RKO (cell line): ENCODE measurements at regions not wholly inside any gene's neighbourhood (a gene's known extent, or its start where the extent isn't known, plus 50 kb on each side); places are given as distances from the start of the nearest gene placed in this dataset.

Experiments
- DNase-seq: peaks from one replicate; pipeline ENCODE4 v3.0.0-alpha.2; 2016; ENCODE audit warnings: low spot score

DNA sequence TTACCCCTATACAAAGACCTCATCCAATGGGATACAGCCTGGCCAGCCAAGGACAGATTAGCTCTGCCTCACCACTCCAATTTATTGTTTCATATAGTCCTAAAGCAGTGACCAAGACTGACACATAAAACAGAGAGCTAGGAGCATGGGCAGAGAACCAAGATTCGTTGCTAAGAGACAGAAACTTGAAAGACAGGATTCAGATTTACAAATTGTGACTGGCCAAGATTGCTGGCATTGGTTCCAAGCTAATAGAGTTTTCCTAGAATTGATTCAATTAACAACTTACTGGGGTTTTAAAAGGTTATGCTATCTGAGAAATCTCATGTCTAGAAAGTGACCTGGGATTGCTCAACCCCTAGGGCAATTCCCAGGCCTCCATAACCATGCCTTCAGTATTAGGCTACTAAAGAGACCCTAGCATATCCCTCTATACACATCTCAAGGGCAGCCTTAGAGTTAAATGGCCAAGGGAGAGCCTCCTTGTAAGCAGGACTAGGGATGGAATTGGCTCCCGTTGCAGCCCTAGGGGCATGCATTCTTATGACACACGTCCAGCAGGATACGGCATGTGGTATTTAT, 75.6 kb downstream of the ICOS start:
- DNase-seq = peak; percentile 18

DNA sequence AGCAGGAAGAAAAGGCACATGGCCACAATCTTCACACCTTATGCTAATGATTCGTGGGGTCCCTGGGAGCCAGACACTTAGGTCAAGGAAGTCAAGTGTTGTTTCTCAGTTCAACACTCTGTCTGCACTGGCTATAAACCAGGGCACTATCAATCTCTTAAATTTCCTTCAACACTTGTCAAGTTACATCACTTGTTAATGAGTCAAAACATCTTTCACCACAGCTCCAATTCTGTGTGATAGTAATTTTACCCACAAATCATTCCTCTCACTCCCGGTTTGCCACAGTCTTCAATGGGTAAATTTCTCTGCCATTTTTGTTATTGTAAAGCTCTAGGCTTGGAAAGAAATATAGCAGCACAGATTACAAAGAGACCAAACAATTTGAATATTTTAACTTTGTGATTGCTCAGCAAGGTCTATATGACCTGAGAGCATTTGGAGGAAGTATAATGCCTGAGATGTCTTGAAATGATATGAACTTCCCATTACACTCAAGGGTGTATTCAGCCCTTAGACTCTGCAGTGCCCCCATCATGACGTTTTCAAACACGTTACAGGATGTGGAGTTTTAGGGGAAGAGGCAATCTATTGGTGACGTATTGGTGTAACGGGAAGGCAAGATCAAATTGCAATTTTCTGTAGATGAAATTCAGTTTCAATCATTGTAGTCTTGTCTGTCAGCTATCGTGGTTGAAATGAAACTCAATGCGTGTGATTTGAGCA, 78.7 kb downstream of the ICOS start:
- DNase-seq = no peak

DNA sequence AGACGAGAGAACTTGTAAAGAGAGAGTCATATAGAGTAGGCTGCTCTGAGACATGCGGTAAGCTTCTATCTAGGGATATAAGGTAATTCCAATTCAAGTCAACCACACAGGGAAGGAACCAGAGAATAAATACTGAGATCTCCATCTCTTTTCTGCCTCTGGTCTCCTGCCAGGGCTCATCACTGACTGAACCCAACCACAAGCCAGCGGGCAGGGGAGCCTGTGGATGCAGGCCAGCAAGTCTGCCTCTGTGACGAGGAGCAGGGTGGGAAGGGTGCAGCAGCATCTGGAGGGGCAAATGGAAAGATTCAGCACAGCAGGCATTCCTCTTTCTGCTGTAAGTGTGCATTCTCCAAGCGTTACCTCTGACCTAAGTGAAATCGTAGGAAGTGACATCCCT, 82.2 kb downstream of the ICOS start:
- no peak for DNase-seq

DNA sequence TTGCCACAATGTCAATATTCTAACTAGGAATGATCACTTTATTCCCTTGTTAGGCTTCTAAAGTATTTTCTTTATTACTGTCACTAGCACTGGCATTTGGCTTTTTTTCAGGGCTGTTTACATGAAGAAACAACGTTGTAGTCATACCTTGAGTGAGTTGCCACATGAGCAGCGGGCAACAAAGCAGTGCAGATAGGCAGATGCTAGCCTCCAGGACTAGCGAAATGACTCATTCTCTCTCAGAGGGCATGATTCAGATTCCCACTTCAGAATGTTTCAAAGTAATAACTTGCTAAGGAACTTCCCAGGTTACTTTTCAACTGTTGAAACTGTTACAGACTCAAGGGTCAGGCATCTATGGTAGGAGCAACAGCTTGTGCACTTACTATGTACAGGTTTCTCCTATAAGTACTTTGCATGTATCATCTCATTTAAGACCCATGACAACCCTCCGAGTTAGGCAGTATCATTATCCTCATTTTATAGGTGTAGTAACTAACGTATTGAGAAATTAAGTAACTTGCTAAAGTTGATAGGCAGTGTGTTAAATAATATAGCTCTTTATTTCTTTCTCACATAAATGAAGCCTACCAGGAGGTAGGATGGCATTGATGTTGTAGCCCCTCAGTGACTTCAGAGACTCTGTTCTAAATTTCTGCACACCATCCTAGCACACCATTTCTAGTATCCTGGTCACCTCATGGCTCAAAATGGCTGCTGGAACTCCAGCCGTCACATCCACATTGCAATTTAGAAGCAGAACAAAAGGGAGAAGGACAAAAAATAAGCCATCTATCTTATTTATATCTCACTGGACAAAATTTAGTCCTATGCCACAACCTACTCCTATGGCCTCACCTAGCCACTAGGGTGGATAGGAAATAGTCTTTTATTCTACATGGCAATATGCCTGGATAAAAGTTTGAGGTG, 83.3 kb downstream of the ICOS start:
- DNase-seq = peak; percentile 70

DNA sequence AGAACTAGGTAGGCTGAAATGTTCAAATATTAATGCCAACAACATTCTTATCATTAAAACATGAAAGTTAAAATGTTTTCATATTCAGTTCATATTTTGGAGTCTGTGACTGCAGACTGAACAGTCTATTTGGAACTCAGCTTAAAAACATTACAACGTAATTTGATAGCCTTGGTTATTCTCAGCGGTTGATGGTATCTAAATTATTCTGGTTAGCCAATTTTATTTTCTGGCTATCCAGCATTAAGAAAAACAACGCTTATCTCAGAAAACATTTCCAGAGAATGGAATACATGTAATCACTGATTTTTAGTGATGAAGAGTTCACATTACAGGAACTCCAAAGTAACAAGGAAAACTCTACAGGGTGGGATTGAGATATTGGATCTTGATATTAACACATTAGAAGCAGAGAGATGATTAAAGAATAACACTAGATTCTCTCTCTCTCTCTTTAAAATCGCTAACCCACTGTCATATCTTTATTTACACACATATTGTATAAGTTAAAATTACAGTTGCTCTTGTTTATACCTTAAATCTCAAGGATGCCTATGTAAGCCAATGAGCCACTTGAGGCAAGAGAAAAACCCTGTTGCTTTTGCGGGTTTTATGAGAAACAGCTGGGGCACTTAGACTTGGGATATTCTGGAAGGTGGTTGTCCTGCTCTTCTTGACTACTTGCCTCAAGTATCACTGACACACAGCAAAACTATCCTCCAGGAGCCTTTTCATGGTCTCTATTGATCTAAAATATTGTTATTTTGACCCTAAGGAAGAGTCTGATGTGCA, 84.9 kb downstream of the ICOS start:
- DNase-seq = no peak

DNA sequence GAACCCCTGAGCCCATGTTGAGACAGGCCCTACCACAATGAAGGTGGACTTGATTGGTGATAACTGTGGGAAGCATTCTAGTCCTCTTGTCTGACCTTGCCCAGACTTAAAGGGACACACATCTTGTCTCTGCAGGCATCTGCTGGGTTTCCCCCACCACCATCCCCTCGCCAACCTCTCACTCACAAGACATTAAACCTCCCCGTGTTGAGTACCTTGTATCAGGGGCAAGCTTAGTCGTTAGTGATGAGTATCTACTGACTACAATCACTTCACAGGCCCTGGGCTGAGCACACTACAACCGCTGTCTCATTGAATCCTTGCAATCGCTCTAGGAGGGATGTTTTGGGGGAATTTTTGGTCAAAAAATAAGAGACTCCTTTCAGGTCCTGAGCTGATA, 86.0 kb downstream of the ICOS start:
- no peak for DNase-seq

DNA sequence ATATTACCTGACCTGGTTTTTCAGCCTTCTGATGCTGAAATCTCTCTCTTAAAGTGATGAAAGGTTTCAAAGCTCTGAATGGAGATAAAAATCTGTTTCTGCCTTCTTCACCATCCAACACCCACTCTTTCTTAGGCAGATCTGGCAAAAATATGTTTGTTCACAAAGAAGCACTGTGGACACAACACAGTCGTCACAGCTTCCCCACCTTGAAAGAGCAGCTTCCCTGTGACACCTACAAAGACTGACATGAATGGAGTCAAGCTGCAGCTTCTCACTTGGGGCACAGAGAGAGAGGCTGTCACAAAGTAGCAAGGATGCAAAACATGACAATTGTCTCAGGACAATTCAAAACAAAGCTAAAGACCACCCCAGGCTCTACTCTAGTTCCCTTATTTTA, 86.5 kb downstream of the ICOS start:
- no peak for DNase-seq

DNA sequence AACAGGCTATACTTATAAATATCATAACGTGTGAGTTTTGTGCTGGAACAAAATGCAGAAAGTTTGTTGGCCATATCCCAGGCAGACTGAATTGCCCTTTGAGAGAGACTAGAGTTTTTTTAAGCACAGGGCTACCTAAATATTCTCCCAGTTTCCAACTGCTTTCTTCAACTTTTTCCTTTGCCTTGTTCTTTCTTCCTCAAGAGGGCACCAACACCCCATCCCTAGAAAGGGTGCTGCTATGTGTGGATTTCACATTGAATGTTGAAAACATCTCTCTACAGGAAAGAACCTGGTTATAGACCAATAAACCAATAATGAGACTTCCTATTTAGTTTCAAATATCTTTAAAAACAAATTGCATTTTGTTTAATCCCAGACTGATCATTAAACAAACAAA, 87.9 kb downstream of the ICOS start:
- peak; percentile 56 for DNase-seq

DNA sequence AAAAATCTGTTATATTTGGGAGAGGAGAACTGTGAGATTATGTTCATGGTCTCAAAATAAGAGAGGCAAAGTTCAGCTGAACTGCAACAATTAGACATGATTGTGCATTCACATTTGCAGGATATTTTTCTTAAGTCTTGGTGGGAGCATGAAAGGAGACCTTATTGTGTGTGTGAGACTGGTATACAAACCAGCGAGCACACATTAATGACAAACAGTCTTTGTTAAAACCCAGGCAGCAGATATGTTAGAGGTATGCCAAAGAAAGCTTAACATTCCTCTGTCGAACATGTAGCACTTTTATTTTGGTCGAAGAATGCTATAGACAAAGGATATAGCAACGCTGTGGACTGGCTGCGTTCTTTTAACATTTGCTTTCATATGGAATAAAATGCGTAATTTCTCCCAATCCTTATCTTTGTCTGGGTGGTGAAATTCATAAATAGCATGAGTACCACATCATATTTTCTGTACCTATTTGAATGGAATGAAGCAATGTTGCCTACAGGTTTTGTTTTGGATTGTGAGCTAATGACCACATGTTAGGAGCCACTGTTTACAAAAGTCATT, 88.4 kb downstream of the ICOS start:
- no peak for DNase-seq

DNA sequence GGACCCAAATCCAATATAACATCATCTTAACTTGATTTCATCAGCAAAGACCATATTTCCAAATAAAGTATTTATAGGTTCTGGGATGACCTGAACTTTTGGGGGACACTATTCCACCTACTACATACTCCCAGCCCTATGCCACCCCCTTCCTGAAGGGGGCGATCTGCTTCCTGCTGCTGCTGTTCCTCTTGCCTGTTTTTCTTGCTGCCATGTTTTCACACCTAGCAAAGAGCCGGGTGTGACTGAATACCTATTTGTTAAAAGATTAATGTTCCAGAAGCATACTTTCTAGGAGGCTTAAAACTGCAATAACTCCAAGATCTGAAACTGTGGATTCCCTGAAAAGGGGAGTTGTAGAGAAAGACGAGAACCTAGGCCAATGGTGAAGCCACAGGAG, 89.7 kb downstream of the ICOS start:
- DNase-seq = no peak

DNA sequence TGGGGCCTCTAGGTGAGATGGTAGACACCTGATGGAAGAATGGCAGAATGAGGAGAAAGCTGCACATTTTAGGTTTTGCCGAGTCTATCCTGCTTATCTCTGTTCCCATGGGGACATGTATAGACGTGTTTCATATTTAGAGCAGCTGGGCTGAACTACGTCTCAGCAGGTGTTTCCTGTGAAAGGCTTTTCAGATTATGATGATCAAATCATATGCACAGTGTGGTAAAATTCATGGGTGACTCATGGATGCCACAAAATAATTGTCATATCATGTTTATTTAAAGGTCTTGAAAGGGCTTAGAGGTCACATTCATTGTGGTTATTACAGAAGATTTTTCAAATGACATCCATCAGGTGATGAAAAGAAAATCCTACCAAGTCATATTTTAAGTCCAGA, 90.5 kb downstream of the ICOS start:
- peak; percentile 11 for DNase-seq

DNA sequence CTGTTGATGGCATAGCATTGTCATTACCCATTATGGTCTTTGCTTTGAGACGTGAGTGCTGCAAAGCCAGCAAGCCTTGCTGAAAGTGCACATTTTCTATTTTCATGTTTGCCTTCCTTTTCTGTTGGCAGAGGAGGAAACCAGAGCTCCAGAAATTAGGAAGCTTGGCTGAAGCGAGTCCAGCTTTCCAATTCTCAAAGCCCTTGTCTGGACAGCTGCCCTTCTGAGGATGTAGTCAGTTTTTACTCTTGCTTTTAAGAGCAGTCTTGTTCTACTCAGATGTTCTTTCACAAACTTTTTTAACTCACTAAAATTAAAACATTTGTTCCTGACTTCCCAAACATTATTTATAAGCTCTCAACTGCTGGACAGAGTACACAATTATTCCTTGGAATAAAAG, 93.8 kb downstream of the ICOS start:
- no peak for DNase-seq

DNA sequence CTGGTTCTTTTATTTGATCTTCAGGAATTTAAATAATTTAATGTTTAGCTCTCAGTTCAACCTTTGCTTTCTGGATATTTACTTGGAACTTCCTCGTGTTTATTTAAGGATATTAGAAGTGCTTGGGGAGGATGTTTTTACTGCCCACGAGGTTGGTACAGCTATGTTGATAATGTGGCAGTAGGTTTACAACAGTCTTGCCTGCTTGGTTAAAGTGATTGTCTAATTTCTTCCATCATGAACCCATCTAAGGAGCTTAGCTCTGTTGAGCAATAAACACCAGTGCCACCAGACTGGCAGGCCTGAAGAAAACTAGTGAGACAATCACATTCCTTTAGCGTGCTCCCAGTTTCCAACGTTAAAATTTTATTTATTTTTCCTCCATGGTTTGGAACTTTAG, 94.5 kb downstream of the ICOS start:
- DNase-seq = no peak

DNA sequence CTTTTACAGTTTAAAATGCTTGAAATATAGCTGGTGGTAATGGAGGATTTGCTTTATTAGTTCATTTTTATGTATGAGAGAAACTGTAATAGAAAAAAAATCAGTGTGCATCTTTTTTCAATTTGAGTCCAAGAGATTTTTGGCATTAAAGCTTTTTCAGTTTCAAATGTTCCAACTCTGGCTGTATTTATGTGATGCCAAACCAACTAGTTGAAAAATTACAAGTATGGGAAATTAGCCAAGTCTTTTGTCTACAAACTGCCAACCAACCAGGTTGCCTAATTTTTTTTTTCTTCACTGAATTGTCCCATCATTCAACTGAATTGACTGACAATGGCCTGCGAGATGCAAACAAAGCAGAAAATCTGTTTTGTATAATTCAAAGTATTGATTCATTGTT, 95.7 kb downstream of the ICOS start:
- no peak for DNase-seq

DNA sequence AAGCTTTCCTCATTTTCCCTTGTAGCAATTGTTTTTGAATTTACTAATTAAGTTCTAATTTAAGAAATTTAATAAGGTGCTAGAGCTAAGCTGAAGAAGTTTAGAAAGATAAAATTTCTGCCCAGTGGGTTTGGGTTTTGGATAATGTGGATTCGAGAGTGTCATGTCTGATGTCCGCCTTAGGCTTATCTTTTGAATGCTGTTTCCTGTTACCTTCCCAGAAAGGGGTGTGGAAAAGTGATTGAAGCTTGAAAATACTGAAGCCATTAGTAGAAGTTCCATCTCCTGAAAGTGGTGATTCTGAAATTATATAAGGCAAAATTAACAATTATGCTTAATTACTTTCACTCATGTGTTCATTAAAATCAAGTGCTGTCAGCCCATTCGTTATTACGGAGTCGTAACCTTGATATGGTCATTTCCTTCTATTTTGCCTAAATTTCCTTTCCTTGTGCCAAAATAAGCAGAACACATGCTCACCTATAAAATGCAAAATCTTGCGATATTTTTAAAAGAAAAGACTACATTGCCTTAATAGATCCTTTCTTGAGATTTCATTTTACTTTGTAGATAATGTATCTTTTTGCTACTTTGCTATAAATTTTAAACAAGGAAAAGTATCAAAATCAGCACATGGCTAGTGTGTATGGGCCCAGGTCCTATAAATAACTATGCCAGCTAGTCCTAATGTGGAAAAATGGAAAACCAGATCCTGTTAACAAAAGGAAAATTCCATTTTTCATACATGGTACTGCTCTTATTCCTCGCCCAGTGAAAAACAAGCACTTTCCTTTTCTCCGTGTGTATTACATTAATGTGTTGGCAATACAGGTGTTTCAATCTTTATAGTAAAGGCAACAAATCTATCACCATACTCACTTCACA, 97.3 kb downstream of the ICOS start:
- DNase-seq = no peak

DNA sequence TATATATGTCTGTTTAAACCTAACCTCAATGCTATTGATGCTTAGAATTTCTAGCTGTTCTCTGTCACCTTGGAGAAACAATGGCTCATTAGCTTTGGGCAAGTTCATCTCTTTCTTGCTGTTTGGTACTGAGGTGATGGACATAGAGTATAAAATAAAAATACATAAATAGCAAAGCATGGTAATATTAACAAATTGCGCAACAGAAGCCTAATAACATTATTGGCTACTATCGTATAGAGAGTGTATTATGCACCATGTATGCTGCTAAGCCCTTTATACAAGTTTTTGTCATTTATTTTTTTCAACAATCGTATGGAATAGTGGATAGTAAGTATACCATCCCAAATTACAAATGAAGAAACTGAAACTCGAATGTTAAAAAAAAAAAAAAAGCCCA, 100.1 kb downstream of the ICOS start:
- no peak for DNase-seq

DNA sequence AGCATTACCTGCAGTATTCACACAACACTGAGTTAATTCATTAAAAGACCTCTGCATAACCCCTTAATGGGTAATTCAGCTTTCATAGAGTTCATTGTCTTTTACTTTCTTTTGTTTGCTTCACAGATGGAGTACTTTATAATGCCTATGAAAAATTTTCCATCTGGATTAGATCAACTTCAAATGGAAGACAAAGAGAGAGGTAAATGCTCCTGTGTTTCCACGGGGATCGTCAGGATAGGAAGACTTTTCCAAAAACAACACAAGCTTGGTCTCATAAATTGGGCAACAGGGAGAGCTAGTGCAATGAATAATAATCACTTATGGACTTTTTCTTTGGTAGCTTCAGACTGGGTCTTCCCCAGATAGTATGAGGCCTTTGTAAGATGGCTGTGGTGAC, 100.7 kb downstream of the ICOS start:
- DNase-seq = no peak

DNA sequence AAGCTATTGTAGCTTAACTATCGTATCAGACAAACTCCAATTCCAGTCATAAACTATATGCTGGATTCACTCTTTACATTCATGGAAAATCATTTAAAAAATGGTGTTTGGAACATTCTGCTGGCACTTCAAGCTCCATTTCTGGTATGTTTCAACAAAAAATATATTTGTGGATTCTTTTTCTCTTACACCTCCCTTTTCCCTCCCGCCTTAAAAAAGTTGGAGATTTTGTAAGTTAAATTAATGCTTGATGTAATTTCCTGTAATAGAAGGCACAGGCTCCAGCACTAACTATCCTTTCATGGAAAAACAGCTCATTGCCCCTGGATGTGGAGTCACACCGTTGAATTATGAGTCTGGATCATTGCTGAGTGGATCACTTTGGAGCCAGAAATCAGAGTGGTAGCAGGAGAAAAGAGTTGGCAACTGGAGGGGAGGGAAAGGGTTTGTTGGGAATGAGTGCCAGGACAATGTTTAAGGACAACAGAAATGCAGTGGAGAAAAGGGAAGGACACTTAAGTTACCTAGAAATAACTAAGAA, 102.8 kb downstream of the ICOS start:
- no peak for DNase-seq

DNA sequence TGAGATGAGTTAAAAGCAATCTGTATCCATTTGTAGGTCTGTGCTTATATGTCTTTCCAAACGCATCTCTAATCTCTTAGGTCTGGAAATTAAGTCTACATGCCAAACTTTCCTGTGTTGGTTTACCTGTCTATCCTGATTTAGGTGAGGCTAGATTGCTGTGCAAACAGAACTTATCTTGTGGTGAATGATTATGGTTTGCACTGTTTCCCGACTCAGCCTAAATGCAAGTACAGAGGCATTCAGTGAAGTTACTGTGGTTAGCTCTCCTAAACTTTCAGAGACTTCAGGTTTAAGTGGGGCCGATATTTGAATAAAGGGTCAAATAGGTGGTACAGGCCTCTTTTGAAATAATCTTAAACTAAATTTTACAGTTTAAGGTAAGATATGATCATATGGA, 103.5 kb downstream of the ICOS start:
- no peak for DNase-seq

DNA sequence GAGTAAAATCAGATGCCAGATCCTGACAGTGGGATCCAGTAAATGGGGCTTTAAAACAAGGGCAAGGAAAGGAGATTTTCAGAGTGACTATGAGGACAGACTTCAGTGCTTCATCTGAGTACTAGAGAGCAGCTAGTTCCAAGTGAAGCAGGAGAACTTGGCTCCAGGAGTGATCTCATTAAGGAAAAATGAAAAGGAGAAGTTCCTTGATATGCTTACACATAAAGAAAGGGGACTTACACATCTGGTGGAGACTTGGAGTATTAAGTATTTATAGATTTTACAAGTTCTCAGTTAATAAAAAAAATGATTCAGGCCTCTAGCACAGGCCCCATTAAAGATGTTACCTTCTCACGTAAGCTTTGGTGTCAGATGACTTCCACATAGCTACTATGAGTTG, 105.8 kb downstream of the ICOS start:
- DNase-seq = no peak

DNA sequence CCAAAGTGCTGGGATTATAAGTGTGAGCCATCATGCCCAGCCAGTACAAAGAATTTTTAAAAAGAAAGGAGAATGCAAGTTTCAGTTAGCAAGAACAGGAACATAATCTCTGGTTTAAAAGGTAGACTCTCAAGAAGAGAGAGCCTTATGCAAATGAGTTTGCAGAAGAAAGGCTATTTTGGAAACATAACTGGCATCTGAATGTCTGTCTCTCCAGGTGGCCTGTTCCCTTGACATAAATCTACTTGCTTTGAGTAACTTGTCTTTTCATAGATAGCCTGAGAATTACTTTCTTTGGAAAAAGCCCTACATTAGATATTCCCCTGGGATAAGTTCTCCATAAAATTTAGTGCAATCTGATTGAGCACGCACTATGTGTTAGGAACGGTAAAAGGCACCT, 109.6 kb downstream of the ICOS start:
- DNase-seq = no peak
